Muscle of leg (tissue), 3 donors: ENCODE measurements at regions not wholly inside any gene's neighbourhood (a gene's known extent, or its start where the extent isn't known, plus 50 kb on each side); places are given as distances from the start of the nearest gene placed in this dataset.
"Not testable (repeated sequence)": the region's sequence is repeated elsewhere in the genome, so short reads cannot be mapped to it uniquely, and the experiment has no call there.

Experiments used
- DNase-seq: peaks from one replicate; pipeline ENCODE4 v3.0.0; 2013
- H3K27ac ChIP-seq: one replicate; pipeline ENCODE4 v1.5.1; 2013; ENCODE audit warnings: mild to moderate bottlenecking, low read length, control low read depth
- H3K27me3 ChIP-seq: one replicate; pipeline ENCODE4 v1.6.1; 2013; ENCODE audit warnings: low read length; ENCODE audit not compliant: control insufficient read depth, insufficient read depth
- H3K36me3 ChIP-seq: one replicate; pipeline ENCODE4 v1.6.1; 2013; ENCODE audit warnings: low read length; ENCODE audit not compliant: control insufficient read depth, insufficient read depth
- H3K4me1 ChIP-seq: one replicate; pipeline ENCODE4 v1.6.1; 2013; ENCODE audit warnings: low read length; ENCODE audit not compliant: control insufficient read depth, insufficient read depth
- H3K4me3 ChIP-seq: one replicate; pipeline ENCODE4 v1.5.1; 2013; ENCODE audit warnings: low read length, control low read depth
- H3K9me3 ChIP-seq: replicated peaks from 2 replicates; pipeline ENCODE4 v1.6.1; 2013; ENCODE audit warnings: low read depth, low read length; ENCODE audit not compliant: control insufficient read depth
- WGBS: methylation state at CpG from one replicate; pipeline ENCODE4 v1.1.5; 2013; ENCODE audit warnings: missing lambda C conversion rate; ENCODE audit not compliant: insufficient coverage; 5-methylcytosine and 5-hydroxymethylcytosine counted together

- H3K27me3 ChIP-seq, H3K9me3 ChIP-seq, H3K36me3 ChIP-seq, DNase-seq, H3K4me1 ChIP-seq, H3K27ac ChIP-seq, H3K4me3 ChIP-seq: not testable (repeated sequence)
- 100% methylated on average over 3 of the region's 4 CpGs for WGBS
Observed at GRCh38 chr12:87394168-87394567, 635.0 kb downstream of the C12orf50 start.

GRCh38 chr12:87388376-87388775 lies 640.8 kb downstream of the C12orf50 start:
- Histone ChIP-seq H3K4me3 (no peak overlapping the region), H3K27ac (no peak overlapping the region), H3K36me3 (no peaks in the 10 kb centered on the region), H3K4me1 (no peaks in the 10 kb centered on the region), H3K27me3 (no peaks in the 10 kb centered on the region), H3K9me3 (no peaks in the 10 kb centered on the region)
- no CpG with 5 or more reads among the region's 3 CpGs for WGBS
- DNase-seq: peak; percentile 36

- Histone ChIP-seq H3K4me3 (no peak overlapping the region), H3K27me3 (no peaks in the 10 kb centered on the region), H3K9me3 (no peaks in the 10 kb centered on the region), H3K27ac (no peak overlapping the region), H3K4me1 (no peaks in the 10 kb centered on the region), H3K36me3 (no peaks in the 10 kb centered on the region)
- DNase-seq: no peak
Observed at GRCh38 chr12:87385322-87385721, 643.9 kb downstream of the C12orf50 start.

DNA sequence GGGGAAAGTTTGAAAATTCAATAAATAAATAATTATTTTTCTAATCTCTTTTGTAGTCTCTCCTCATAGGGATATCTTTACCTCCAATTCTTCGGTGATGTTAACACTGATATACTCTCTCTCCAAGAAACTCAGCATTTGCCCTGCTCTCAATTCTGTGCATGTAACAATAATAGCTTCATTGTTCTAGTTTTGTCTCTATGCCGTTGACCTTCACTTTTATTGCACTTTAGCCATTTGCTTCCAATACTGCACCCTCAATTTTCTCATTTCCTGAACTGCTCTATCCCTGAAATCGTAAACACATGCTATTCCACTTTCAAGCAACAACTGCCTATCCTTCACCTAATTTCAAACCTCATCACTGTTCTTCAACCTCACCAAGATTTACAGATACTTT lies 645.0 kb downstream of the C12orf50 start:
- WGBS: 31% methylated on average over 1 of the region's 3 CpGs
- Histone ChIP-seq H3K9me3 (no peaks in the 10 kb centered on the region), H3K27ac (no peak overlapping the region), H3K4me1 (no peaks in the 10 kb centered on the region), H3K36me3 (no peaks in the 10 kb centered on the region), H3K27me3 (no peaks in the 10 kb centered on the region), H3K4me3 (no peak overlapping the region)
- DNase-seq: no peak

- Histone ChIP-seq H3K4me1 (no peaks in the 10 kb centered on the region), H3K9me3 (no peaks in the 10 kb centered on the region), H3K27me3 (no peaks in the 10 kb centered on the region), H3K36me3 (no peaks in the 10 kb centered on the region), H3K4me3 (no peak overlapping the region), H3K27ac (no peak overlapping the region)
- peak; percentile 59 for DNase-seq
Observed at GRCh38 chr12:87383680-87384079, 645.5 kb downstream of the C12orf50 start.

GRCh38 chr12:87382959-87383566 lies 646.1 kb downstream of the C12orf50 start:
- WGBS: 100% methylated on average over 1 of the region's 2 CpGs
- no peaks in the 10 kb centered on the region for H3K4me1 ChIP-seq

GRCh38 chr12:87382436-87382835 lies 646.8 kb downstream of the C12orf50 start:
- no CpG with 5 or more reads among the region's 2 CpGs for WGBS
- H3K27me3 ChIP-seq: no peaks in the 10 kb centered on the region
- no peaks in the 10 kb centered on the region for H3K9me3 ChIP-seq
- H3K27ac ChIP-seq: no peak overlapping the region
- H3K4me1 ChIP-seq: no peaks in the 10 kb centered on the region
- no peak for DNase-seq
- no peak overlapping the region for H3K4me3 ChIP-seq
- H3K36me3 ChIP-seq: no peaks in the 10 kb centered on the region

More at GRCh38 chr12:87382959-87383566, 646.1 kb downstream of the C12orf50 start:
- no peaks in the 10 kb centered on the region for H3K27me3 ChIP-seq
- H3K27ac ChIP-seq: no peak overlapping the region
- no peaks in the 10 kb centered on the region for H3K9me3 ChIP-seq
- H3K4me3 ChIP-seq: no peak overlapping the region
- DNase-seq: no peak
- H3K36me3 ChIP-seq: no peaks in the 10 kb centered on the region

DNA sequence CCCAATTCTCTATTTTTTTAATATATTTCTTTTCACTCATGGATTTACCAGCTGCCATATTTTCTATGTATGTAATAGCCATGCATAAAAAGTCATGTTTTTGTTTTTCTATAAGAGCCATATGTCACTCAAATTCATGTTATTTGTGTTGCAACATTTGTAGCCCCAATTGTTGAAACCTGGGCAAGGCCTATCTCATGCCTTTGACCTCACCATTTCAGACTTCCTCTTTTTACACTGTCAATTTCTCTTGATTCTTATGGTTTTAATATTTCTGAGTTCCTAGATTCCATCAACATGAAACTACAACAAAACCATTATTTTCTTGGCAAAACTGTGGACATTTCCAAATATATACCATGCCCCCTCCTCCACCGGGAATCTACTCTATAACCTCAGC lies 647.5 kb downstream of the C12orf50 start:
- Histone ChIP-seq H3K4me1 (no peaks in the 10 kb centered on the region), H3K9me3 (no peaks in the 10 kb centered on the region), H3K27me3 (no peaks in the 10 kb centered on the region), H3K27ac (no peak overlapping the region), H3K4me3 (no peak overlapping the region), H3K36me3 (no peaks in the 10 kb centered on the region)
- WGBS: no CpG with 5 or more reads among the region's 1 CpG
- no peak for DNase-seq

- no peaks in the 10 kb centered on the region for H3K4me1 ChIP-seq
- WGBS: no CpG with 5 or more reads among the region's 2 CpGs
- H3K9me3 ChIP-seq: no peaks in the 10 kb centered on the region
- no peak overlapping the region for H3K27ac ChIP-seq
- H3K27me3 ChIP-seq: no peaks in the 10 kb centered on the region
- H3K4me3 ChIP-seq: no peak overlapping the region
- no peaks in the 10 kb centered on the region for H3K36me3 ChIP-seq
- DNase-seq: no peak
Observed at GRCh38 chr12:87378526-87378925, 650.7 kb downstream of the C12orf50 start.

- Histone ChIP-seq H3K4me1 (no peaks in the 10 kb centered on the region), H3K9me3 (no peaks in the 10 kb centered on the region), H3K27ac (no peak overlapping the region), H3K4me3 (no peak overlapping the region), H3K27me3 (no peaks in the 10 kb centered on the region), H3K36me3 (no peaks in the 10 kb centered on the region)
- 60% methylated on average over 1 of the region's 2 CpGs for WGBS
- no peak for DNase-seq
Observed at GRCh38 chr12:87376722-87377121, 652.5 kb downstream of the C12orf50 start.

GRCh38 chr12:87369161-87369560 lies 660.0 kb downstream of the C12orf50 start:
- H3K36me3 ChIP-seq: no peaks in the 10 kb centered on the region
- H3K4me3 ChIP-seq: no peak overlapping the region
- H3K9me3 ChIP-seq: no peaks in the 10 kb centered on the region
- DNase-seq: no peak
- no peaks in the 10 kb centered on the region for H3K4me1 ChIP-seq
- no peaks in the 10 kb centered on the region for H3K27me3 ChIP-seq
- no CpG with 5 or more reads among the region's 2 CpGs for WGBS
- no peak overlapping the region for H3K27ac ChIP-seq
